ENCODE measurements at regions not wholly inside any gene's neighbourhood (a gene's known extent, or its start where the extent isn't known, plus 50 kb on each side); places are given as distances from the start of the nearest gene placed in this dataset.

GRCh38 chr4:45745741-45746140 lies 378.1 kb downstream of the GABRG1 start:
- ATAC-seq = no peak
- TF ChIP-seq ZFP3 (CRISPR knock-in tag; IDR thresholded peaks at IDR 0.05) = no peak
- no peak for TF ChIP-seq SNAI2 (CRISPR knock-in tag; IDR thresholded peaks at IDR 0.05)
- TF ChIP-seq ZNF565 (CRISPR knock-in tag; conservative IDR thresholded peaks at IDR 0.05; ENCODE audit: low read depth) = no peak
- no peak for TF ChIP-seq TOX (CRISPR knock-in tag; IDR thresholded peaks at IDR 0.05; ENCODE audit: borderline replicate concordance)
- TF ChIP-seq BACH2 (CRISPR knock-in tag; IDR thresholded peaks at IDR 0.05; ENCODE audit: borderline replicate concordance) = no peak
- no peak for TF ChIP-seq CSRNP3 (CRISPR knock-in tag; IDR thresholded peaks at IDR 0.05)
- no peak for TF ChIP-seq ARNTL (CRISPR knock-in tag; IDR thresholded peaks at IDR 0.05; ENCODE audit: borderline replicate concordance, low read depth)
- no peak for TF ChIP-seq TCF4 (CRISPR knock-in tag; IDR thresholded peaks at IDR 0.05; ENCODE audit: borderline replicate concordance)
- TF ChIP-seq OSR1 (CRISPR knock-in tag; IDR thresholded peaks at IDR 0.05) = no peak
- TF ChIP-seq ZC3H10 (CRISPR knock-in tag; IDR thresholded peaks at IDR 0.05) = no peak
- no peak for TF ChIP-seq PPARA (CRISPR knock-in tag; IDR thresholded peaks at IDR 0.05; ENCODE audit: borderline replicate concordance)
- TF ChIP-seq ZNF70 (CRISPR knock-in tag; IDR thresholded peaks at IDR 0.05) = no peak
- no peak for TF ChIP-seq PATZ1 (CRISPR knock-in tag; IDR thresholded peaks at IDR 0.05; ENCODE audit: borderline replicate concordance)
- no peak for TF ChIP-seq POU6F1 (CRISPR knock-in tag; IDR thresholded peaks at IDR 0.05; ENCODE audit: borderline replicate concordance, low read depth)

GRCh38 chr4:45741897-45742296 lies 382.0 kb downstream of the GABRG1 start:
- TF ChIP-seq ZNF70 (CRISPR knock-in tag; IDR thresholded peaks at IDR 0.05) = no peak
- ATAC-seq = no peak

- ATAC-seq = no peak
- TF ChIP-seq CREB5 (CRISPR knock-in tag; IDR thresholded peaks at IDR 0.05; ENCODE audit: low read depth) = no peak
- no peak for TF ChIP-seq CSRNP3 (CRISPR knock-in tag; IDR thresholded peaks at IDR 0.05)
- TF ChIP-seq TSHZ2 (CRISPR knock-in tag; IDR thresholded peaks at IDR 0.05) = no peak
- TF ChIP-seq SNAI2 (CRISPR knock-in tag; IDR thresholded peaks at IDR 0.05) = no peak
- TF ChIP-seq ESRRG (CRISPR knock-in tag; IDR thresholded peaks at IDR 0.05) = no peak
- no peak for TF ChIP-seq BACH2 (CRISPR knock-in tag; IDR thresholded peaks at IDR 0.05; ENCODE audit: borderline replicate concordance)
- no peak for TF ChIP-seq ISL1 (CRISPR knock-in tag; IDR thresholded peaks at IDR 0.05)
- TF ChIP-seq TOX (CRISPR knock-in tag; IDR thresholded peaks at IDR 0.05; ENCODE audit: borderline replicate concordance) = no peak
- TF ChIP-seq ZNF70 (CRISPR knock-in tag; IDR thresholded peaks at IDR 0.05) = no peak
- TF ChIP-seq RARB (CRISPR knock-in tag; IDR thresholded peaks at IDR 0.05) = no peak
- TF ChIP-seq TCF4 (CRISPR knock-in tag; IDR thresholded peaks at IDR 0.05; ENCODE audit: borderline replicate concordance) = no peak
- TF ChIP-seq PPARA (CRISPR knock-in tag; IDR thresholded peaks at IDR 0.05; ENCODE audit: borderline replicate concordance) = no peak
- TF ChIP-seq ZC3H10 (CRISPR knock-in tag; IDR thresholded peaks at IDR 0.05) = no peak
- TF ChIP-seq ZNF565 (CRISPR knock-in tag; conservative IDR thresholded peaks at IDR 0.05; ENCODE audit: low read depth) = no peak
- TF ChIP-seq ZNF8 (CRISPR knock-in tag; IDR thresholded peaks at IDR 0.05) = no peak
- no peak for TF ChIP-seq ARNTL (CRISPR knock-in tag; IDR thresholded peaks at IDR 0.05; ENCODE audit: borderline replicate concordance, low read depth)
- TF ChIP-seq CSDC2 (CRISPR knock-in tag; IDR thresholded peaks at IDR 0.05) = no peak
Observed at GRCh38 chr4:45732161-45732560, 391.7 kb downstream of the GABRG1 start.

Measured in SK-N-SH treated with all-trans-retinoic acid at 6 μM for 48 hours (cell line).